Stimulated activated naive CD8-positive, alpha-beta T cell treated with anti-CD3 and anti-CD28 coated beads, Interleukin-15, amount 100 ng/mL, for 72 hours (primary cell): ENCODE measurements at regions not wholly inside any gene's neighbourhood (a gene's known extent, or its start where the extent isn't known, plus 50 kb on each side); places are given as distances from the start of the nearest gene placed in this dataset.
"Not testable (repeated sequence)": the region's sequence is repeated elsewhere in the genome, so short reads cannot be mapped to it uniquely, and the experiment has no call there.

Experiments used
- ATAC-seq: fragments of 150-1000 bp; cut with Tn5 transposase; 2 replicates; pipeline ENCODE4 v1.10.0; 2021; ENCODE audit warnings: mild to moderate bottlenecking, moderate library complexity
- DNase-seq, 2 donors: peaks; one replicate each; pipeline ENCODE4 v3.0.0; 2021 to 2022
- H3K27ac Mint-ChIP-seq, 2 donors: one replicate each; pipeline ENCODE4 v1.8.0; 2022; ENCODE audit warnings: mild to moderate bottlenecking in 2 of 2, mixed read lengths in 2 of 2, moderate library complexity in 2 of 2
- H3K27me3 Mint-ChIP-seq: one replicate; pipeline ENCODE4 v1.8.0; 2022; ENCODE audit warnings: mixed read lengths
- H3K4me1 Mint-ChIP-seq: one replicate; pipeline ENCODE4 v1.8.0; 2022; ENCODE audit warnings: mild to moderate bottlenecking, mixed read lengths
- H3K4me3 Mint-ChIP-seq, 2 donors: one replicate each; pipeline ENCODE4 v1.8.0; 2022; ENCODE audit warnings: mild to moderate bottlenecking in 2 of 2, mixed read lengths in 2 of 2, moderate library complexity in 1 of 2
- H3K9me3 Mint-ChIP-seq, 2 donors: one replicate each; pipeline ENCODE4 v1.8.0; 2022; ENCODE audit warnings: mixed read lengths in 2 of 2

GRCh38 chr21:35982717-35983116 lies 77.6 kb downstream of the SETD4 start:
- no peak overlapping the region for H3K4me3 Mint-ChIP-seq
- DNase-seq (no peak), ATAC-seq (no peak)
- H3K9me3 Mint-ChIP-seq, result peaks cover 0 to 4% of the 10 kb centered on the region in 2 donors
- peaks cover 39% of the 10 kb centered on the region for H3K27me3 Mint-ChIP-seq
- no peak overlapping the region for H3K27ac Mint-ChIP-seq
- no peaks in the 10 kb centered on the region for H3K4me1 Mint-ChIP-seq

GRCh38 chr21:35981514-35982070 lies 78.7 kb downstream of the SETD4 start:
- no peak overlapping the region for H3K4me3 Mint-ChIP-seq
- no peak overlapping the region for H3K27ac Mint-ChIP-seq
- H3K9me3 Mint-ChIP-seq, result peaks cover 0 to 9% of the 10 kb centered on the region in 2 donors
- peaks cover 43% of the 10 kb centered on the region for H3K27me3 Mint-ChIP-seq
- DNase-seq (no peak), ATAC-seq (no peak)
- H3K4me1 Mint-ChIP-seq, result no peaks in the 10 kb centered on the region

- peaks cover 0 to 9% of the 10 kb centered on the region in 2 donors for H3K9me3 Mint-ChIP-seq
- H3K27me3 Mint-ChIP-seq, result peaks cover 43% of the 10 kb centered on the region
- DNase-seq (no peak), ATAC-seq (no peak)
- no peak overlapping the region for H3K4me3 Mint-ChIP-seq
- H3K4me1 Mint-ChIP-seq, result no peaks in the 10 kb centered on the region
- no peak overlapping the region for H3K27ac Mint-ChIP-seq
Observed at GRCh38 chr21:35980821-35981220, 79.5 kb downstream of the SETD4 start.

- not testable (repeated sequence) for H3K4me1 Mint-ChIP-seq
- peaks cover 36% of the 10 kb centered on the region for H3K27me3 Mint-ChIP-seq
Observed at GRCh38 chr21:35977860-35978259, 82.5 kb downstream of the SETD4 start.

GRCh38 chr21:35976929-35977328 lies 83.4 kb downstream of the SETD4 start:
- Mint-ChIP-seq H3K27ac (no peak overlapping the region), H3K9me3 (peaks cover 0 to 9% of the 10 kb centered on the region in 2 donors), H3K4me1 (no peaks in the 10 kb centered on the region), H3K4me3 (no peak overlapping the region), H3K27me3 (peaks cover 27% of the 10 kb centered on the region)
- ATAC-seq (no peak), DNase-seq (no peak)

More at GRCh38 chr21:35977860-35978259, 82.5 kb downstream of the SETD4 start:
- H3K9me3 Mint-ChIP-seq, H3K4me3 Mint-ChIP-seq, DNase-seq, H3K27ac Mint-ChIP-seq, ATAC-seq: not testable (repeated sequence)

- Mint-ChIP-seq H3K9me3 (peaks cover 0 to 9% of the 10 kb centered on the region in 2 donors), H3K4me3 (no peak overlapping the region), H3K27me3 (peaks cover 22% of the 10 kb centered on the region), H3K4me1 (no peaks in the 10 kb centered on the region), H3K27ac (no peak overlapping the region)
- ATAC-seq (no peak), DNase-seq (no peak)
Observed at GRCh38 chr21:35976481-35976880, 83.8 kb downstream of the SETD4 start.

GRCh38 chr21:35974775-35975174 lies 85.6 kb downstream of the SETD4 start:
- ATAC-seq, result no peak
- Mint-ChIP-seq H3K9me3 (peaks cover 0 to 9% of the 10 kb centered on the region in 2 donors), H3K27me3 (peaks cover 15% of the 10 kb centered on the region), H3K27ac (no peak overlapping the region), H3K4me1 (no peaks in the 10 kb centered on the region), H3K4me3 (no peak overlapping the region)
- no peak for DNase-seq

- no peak overlapping the region for H3K4me3 Mint-ChIP-seq
- DNase-seq (no peak), ATAC-seq (no peak)
- H3K27me3 Mint-ChIP-seq, result peaks cover under 1% of the 10 kb centered on the region
- no peaks in the 10 kb centered on the region for H3K9me3 Mint-ChIP-seq
- no peaks in the 10 kb centered on the region for H3K4me1 Mint-ChIP-seq
- no peak overlapping the region for H3K27ac Mint-ChIP-seq
Observed at GRCh38 chr21:35971824-35972223, 88.5 kb downstream of the SETD4 start.

- H3K4me1 Mint-ChIP-seq, result no peaks in the 10 kb centered on the region
- ATAC-seq (no peak), DNase-seq (no peak)
- H3K27me3 Mint-ChIP-seq, result no peaks in the 10 kb centered on the region
- H3K9me3 Mint-ChIP-seq, result no peaks in the 10 kb centered on the region
- H3K4me3 Mint-ChIP-seq, result no peak overlapping the region
- no peak overlapping the region for H3K27ac Mint-ChIP-seq
Observed at GRCh38 chr21:35969281-35969680, 91.0 kb downstream of the SETD4 start.

GRCh38 chr21:35968564-35968963 lies 91.8 kb downstream of the SETD4 start:
- ATAC-seq, result no peak

GRCh38 chr21:35965699-35966098 lies 94.6 kb downstream of the SETD4 start:
- DNase-seq (no peak), ATAC-seq (no peak)
- Mint-ChIP-seq H3K27ac (no peak overlapping the region), H3K9me3 (no peaks in the 10 kb centered on the region), H3K27me3 (peaks cover 24% of the 10 kb centered on the region), H3K4me3 (no peak overlapping the region), H3K4me1 (no peaks in the 10 kb centered on the region)

More at GRCh38 chr21:35968564-35968963, 91.8 kb downstream of the SETD4 start:
- Mint-ChIP-seq H3K27me3 (peaks cover 2% of the 10 kb centered on the region), H3K9me3 (no peaks in the 10 kb centered on the region), H3K27ac (peak overlapping the region in 1 of 2 donors; percentile 44), H3K4me1 (no peaks in the 10 kb centered on the region), H3K4me3 (no peak overlapping the region)
- DNase-seq, result no peak

GRCh38 chr21:35963920-35964451 lies 96.3 kb downstream of the SETD4 start:
- Mint-ChIP-seq H3K27me3 (peaks cover 24% of the 10 kb centered on the region), H3K4me1 (no peaks in the 10 kb centered on the region), H3K4me3 (no peak overlapping the region), H3K9me3 (no peaks in the 10 kb centered on the region), H3K27ac (no peak overlapping the region)
- ATAC-seq, result no peak
- no peak for DNase-seq

- no peaks in the 10 kb centered on the region for H3K9me3 Mint-ChIP-seq
- no peaks in the 10 kb centered on the region for H3K4me1 Mint-ChIP-seq
- ATAC-seq (no peak), DNase-seq (no peak)
- peaks cover 24% of the 10 kb centered on the region for H3K27me3 Mint-ChIP-seq
- no peak overlapping the region for H3K4me3 Mint-ChIP-seq
- no peak overlapping the region for H3K27ac Mint-ChIP-seq
Observed at GRCh38 chr21:35962917-35963316, 97.4 kb downstream of the SETD4 start.

- Mint-ChIP-seq H3K4me3 (no peak overlapping the region), H3K27me3 (peaks cover 19% of the 10 kb centered on the region), H3K27ac (no peak overlapping the region), H3K9me3 (no peaks in the 10 kb centered on the region), H3K4me1 (no peaks in the 10 kb centered on the region)
- ATAC-seq, result no peak
- no peak for DNase-seq
Observed at GRCh38 chr21:35954066-35954465, 106.3 kb downstream of the SETD4 start.

- Mint-ChIP-seq H3K4me3 (no peak overlapping the region), H3K4me1 (no peaks in the 10 kb centered on the region), H3K9me3 (no peaks in the 10 kb centered on the region), H3K27me3 (peaks cover 19% of the 10 kb centered on the region), H3K27ac (no peak overlapping the region)
- ATAC-seq, result no peak
- no peak for DNase-seq
Observed at GRCh38 chr21:35953597-35953996, 106.7 kb downstream of the SETD4 start.

GRCh38 chr21:35952651-35953340 lies 107.5 kb downstream of the SETD4 start:
- H3K9me3 Mint-ChIP-seq, result no peaks in the 10 kb centered on the region
- peaks cover 19% of the 10 kb centered on the region for H3K27me3 Mint-ChIP-seq
- no peak for ATAC-seq
- no peak for DNase-seq
- no peak overlapping the region for H3K4me3 Mint-ChIP-seq
- H3K4me1 Mint-ChIP-seq, result no peaks in the 10 kb centered on the region
- no peak overlapping the region for H3K27ac Mint-ChIP-seq
